ENCODE measurements at regions not wholly inside any gene's neighbourhood (a gene's known extent, or its start where the extent isn't known, plus 50 kb on each side); places are given as distances from the start of the nearest gene placed in this dataset.
A peak's percentile ranks its signal among the peaks of the same experiment; 100 is the strongest.

- TF ChIP-seq CEBPB (IDR thresholded peaks at IDR 0.05; ENCODE audit: borderline replicate concordance in 1 of 2, low read depth in 2 of 2, low read length in 2 of 2) (no peak), EGR1 (IDR thresholded peaks at IDR 0.05; ENCODE audit: borderline replicate concordance in 1 of 2, low read depth in 2 of 2, low read length in 2 of 2) (no peak), TAF1 (IDR thresholded peaks at IDR 0.05; ENCODE audit: borderline replicate concordance, low read depth, low read length) (no peak), SRF (IDR thresholded peaks at IDR 0.05; ENCODE audit: low read depth in 2 of 2, low read length in 2 of 2) (no peak), E4F1 (IDR thresholded peaks at IDR 0.05; ENCODE audit: borderline replicate concordance, partially characterized antibody) (no peak)
These were observed 94.8 kb downstream of the GADD45G start (continued) for GRCh38 chr9:89699646-89700045.

GRCh38 chr9:89701221-89701798 lies 96.5 kb downstream of the GADD45G start:
- intact Hi-C loops (cut with micrococcal nuclease; ENCODE audit: unreplicated experiment) (loop anchor here (5.0 kb wide), 1 partner anchor 116 kb away; no protein-coding TSS in a partner anchor), in situ Hi-C loops (cut with MboI) (no loop called here)
- BruUV-seq (replicated peaks), result no TSS peak
- under 1% methylated on average over 14 of the region's 14 CpGs for WGBS (ENCODE audit: insufficient coverage, insufficient replicate concordance, low lambda C conversion rate, missing lambda C conversion rate)
- Histone ChIP-seq H4K20me1 (ENCODE audit: control insufficient read depth, insufficient read depth) (no peaks in the 10 kb centered on the region), H3K27ac (ENCODE audit: control insufficient read depth, insufficient read depth) (peak overlapping the region; percentile 83), H3K79me2 (ENCODE audit: control insufficient read depth, insufficient read depth, low read length) (peaks cover 10% of the 10 kb centered on the region), H2AFZ (ENCODE audit: control insufficient read depth, low read depth, low read length) (peak overlapping the region; percentile 11), H3K36me3 (ENCODE audit: control insufficient read depth in 2 of 2, insufficient read depth in 2 of 2, low read length in 1 of 2) (no peaks in the 10 kb centered on the region), H3K4me1 (ENCODE audit: control insufficient read depth, insufficient read depth, low read length) (peaks cover 20% of the 10 kb centered on the region), H3K4me2 (ENCODE audit: control insufficient read depth, insufficient read depth) (peak overlapping the region; percentile 69), H3K9ac (ENCODE audit: control insufficient read depth, insufficient read depth, low read length) (peak overlapping the region; percentile 59; the same call in 1 of the 2 replicates), H3K9me3 (replicated peaks; ENCODE audit: control insufficient read depth, insufficient read depth, low read length) (no peaks in the 10 kb centered on the region), H3K27me3 (replicated peaks in 1 of 2; ENCODE audit: control insufficient read depth in 2 of 2, insufficient read depth in 2 of 2, low read length in 1 of 2) (no peaks in the 10 kb centered on the region), H3K4me3 (peak overlapping the region; percentile 41)
- DNase-seq (ENCODE audit: low read depth, low spot score) (peak; percentile 73), FAIRE-seq (peak; percentile 78), ATAC-seq (peak; percentile 95)
- POLR2A ChIA-PET, result interaction anchor here (0.8 to 2.2 kb wide), 7 partner anchors 8 to 114 kb away, joined by 3 to 9 read pairs (median 4); no protein-coding TSS in a partner anchor
- SMC1A ChIA-PET (ENCODE audit: uncharacterized antibody, unreplicated experiment), result interaction anchor here (0.9 to 5.3 kb wide), 11 partner anchors 10 to 115 kb away, joined by 3 to 39 read pairs (median 4); no protein-coding TSS in a partner anchor
- CTCF ChIA-PET, result interaction anchor here (0.6 to 2.2 kb wide), 5 partner anchors 10 to 331 kb away, joined by 3 to 8 read pairs (median 4); no protein-coding TSS in a partner anchor
- RAD21 ChIA-PET (ENCODE audit: unreplicated experiment), result interaction anchor here (0.6 to 5.5 kb wide), 13 partner anchors 10 to 298 kb away, joined by 3 to 57 read pairs (median 7); no protein-coding TSS in a partner anchor
- TF ChIP-seq ZNF687 (IDR thresholded peaks at IDR 0.05), result peak; percentile 75; the same call in 1 of the 2 replicates
- TF ChIP-seq DPF2 (IDR thresholded peaks at IDR 0.05), result peak; percentile 85
- TF ChIP-seq SP1 (IDR thresholded peaks at IDR 0.05; ENCODE audit: low read depth, low read length), result peak; percentile 58
- TF ChIP-seq CREB1 (IDR thresholded peaks at IDR 0.05; ENCODE audit: low read depth), result peak; percentile 71
- no peak for TF ChIP-seq CHD1 (IDR thresholded peaks at IDR 0.05; ENCODE audit: low read depth, low read length)
- peak; percentile 80 for TF ChIP-seq NBN (IDR thresholded peaks at IDR 0.05)
- TF ChIP-seq YY1 (IDR thresholded peaks at IDR 0.05; ENCODE audit: low read depth, low read length), result peak; percentile 15; the same call in 1 of the 2 replicates
- peak; percentile 58; the same call in 1 of the 2 replicates for TF ChIP-seq POLR2AphosphoS2 (IDR thresholded peaks at IDR 0.05; ENCODE audit: low read depth, low read length)
- peak; percentile 70; the same call in 1 of the 2 replicates for TF ChIP-seq ZNF24 (IDR thresholded peaks at IDR 0.05)
- peak; percentile 67; the same call in 1 of the 2 replicates for TF ChIP-seq ATF2 (IDR thresholded peaks at IDR 0.05; ENCODE audit: low read length)
